ENCODE measurements at regions not wholly inside any gene's neighbourhood (a gene's known extent, or its start where the extent isn't known, plus 50 kb on each side); places are given as distances from the start of the nearest gene placed in this dataset.

DNA sequence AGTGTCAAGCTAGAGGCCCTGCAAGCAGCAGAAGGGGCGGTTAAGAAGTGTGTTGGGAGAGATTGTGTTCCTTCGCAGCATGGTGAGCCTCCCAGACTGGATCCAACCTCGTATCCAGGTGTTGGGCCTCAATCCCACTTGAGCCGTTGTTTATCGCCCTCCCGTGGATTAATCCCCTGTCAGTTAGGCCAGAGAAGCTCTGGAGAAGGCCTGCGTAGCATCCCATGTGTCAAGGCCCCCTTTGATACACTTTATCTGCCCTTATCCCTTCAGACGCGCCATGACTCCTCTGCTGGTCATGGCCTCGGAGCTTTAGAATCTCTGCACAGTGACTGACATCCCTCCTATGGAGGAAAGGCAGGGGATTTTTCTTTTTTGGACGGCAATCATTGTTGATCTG is 181.0 kb downstream of the ZFP64 start:
- TF ChIP-seq, protein P1, sequence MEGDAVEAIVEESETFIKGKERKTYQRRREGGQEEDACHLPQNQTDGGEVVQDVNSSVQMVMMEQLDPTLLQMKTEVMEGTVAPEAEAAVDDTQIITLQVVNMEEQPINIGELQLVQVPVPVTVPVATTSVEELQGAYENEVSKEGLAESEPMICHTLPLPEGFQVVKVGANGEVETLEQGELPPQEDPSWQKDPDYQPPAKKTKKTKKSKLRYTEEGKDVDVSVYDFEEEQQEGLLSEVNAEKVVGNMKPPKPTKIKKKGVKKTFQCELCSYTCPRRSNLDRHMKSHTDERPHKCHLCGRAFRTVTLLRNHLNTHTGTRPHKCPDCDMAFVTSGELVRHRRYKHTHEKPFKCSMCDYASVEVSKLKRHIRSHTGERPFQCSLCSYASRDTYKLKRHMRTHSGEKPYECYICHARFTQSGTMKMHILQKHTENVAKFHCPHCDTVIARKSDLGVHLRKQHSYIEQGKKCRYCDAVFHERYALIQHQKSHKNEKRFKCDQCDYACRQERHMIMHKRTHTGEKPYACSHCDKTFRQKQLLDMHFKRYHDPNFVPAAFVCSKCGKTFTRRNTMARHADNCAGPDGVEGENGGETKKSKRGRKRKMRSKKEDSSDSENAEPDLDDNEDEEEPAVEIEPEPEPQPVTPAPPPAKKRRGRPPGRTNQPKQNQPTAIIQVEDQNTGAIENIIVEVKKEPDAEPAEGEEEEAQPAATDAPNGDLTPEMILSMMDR (conservative IDR thresholded peaks at IDR 0.05 in 1 of 2, IDR thresholded peaks at IDR 0.05 in 1 of 2; ENCODE audit: extremely low read depth in 1 of 2, insufficient read depth in 1 of 2, low read depth in 1 of 2, low read length in 2 of 2) = no peak
- TF ChIP-seq EZH2 (IDR thresholded peaks at IDR 0.05; ENCODE audit: borderline replicate concordance, low read length) = no peak

All from mammary epithelial cell (primary cell).